Liver (tissue), 8 donors: ENCODE measurements at regions not wholly inside any gene's neighbourhood (a gene's known extent, or its start where the extent isn't known, plus 50 kb on each side); places are given as distances from the start of the nearest gene placed in this dataset.

Source experiments
- DNase-seq: peaks from one replicate; pipeline ENCODE4 v3.0.0-alpha.2; 2017; ENCODE audit warnings: low spot score
- H3K27ac ChIP-seq, 2 donors: one replicate each; pipeline ENCODE4 v1.7.0; 2013; ENCODE audit warnings: inconsistent platforms in 2 of 2, low read length in 2 of 2, control low read depth in 1 of 2, low read depth in 1 of 2, mild to moderate bottlenecking in 1 of 2
- H3K27me3 ChIP-seq, 4 donors: one replicate each; pipeline versions ENCODE4 v1.6.1 to v1.7.0; 2013; ENCODE audit warnings: low read length in 3 of 4, inconsistent platforms in 1 of 4, mild to moderate bottlenecking in 1 of 4, moderate library complexity in 1 of 4; ENCODE audit not compliant: control insufficient read depth in 4 of 4, insufficient read depth in 4 of 4
- H3K36me3 ChIP-seq, 4 donors: one replicate each; pipeline versions ENCODE4 v1.6.1 to v1.7.0; 2013; ENCODE audit warnings: low read length in 3 of 4, mild to moderate bottlenecking in 3 of 4, low read depth in 1 of 4, moderate library complexity in 1 of 4; ENCODE audit not compliant: control insufficient read depth in 4 of 4, insufficient read depth in 3 of 4
- H3K4me1 ChIP-seq, 4 donors: one replicate each; pipeline versions ENCODE4 v1.6.1 to v1.7.0; 2013; ENCODE audit warnings: low read length in 3 of 4, mild to moderate bottlenecking in 3 of 4, moderate library complexity in 1 of 4; ENCODE audit not compliant: control insufficient read depth in 4 of 4, insufficient read depth in 4 of 4
- H3K4me3 ChIP-seq, 3 donors: one replicate each; pipeline versions ENCODE4 v1.6.1 to v1.7.0; 2013; ENCODE audit warnings: low read length in 3 of 3, control low read depth in 1 of 3, low read depth in 1 of 3, mild to moderate bottlenecking in 1 of 3
- H3K9ac ChIP-seq, 2 donors: one replicate each; pipeline ENCODE4 v1.7.0; 2013; ENCODE audit warnings: low read length in 2 of 2, mild to moderate bottlenecking in 2 of 2, moderate library complexity in 2 of 2, control low read depth in 1 of 2, low read depth in 1 of 2
- H3K9me3 ChIP-seq, 4 donors: one replicate each; pipeline versions ENCODE4 v1.6.1 to v1.7.0; 2013; ENCODE audit warnings: low read length in 3 of 4; ENCODE audit not compliant: control insufficient read depth in 4 of 4
- ATF3 ChIP-seq: IDR thresholded peaks from 2 replicates; pipeline ENCODE4 v1.6.1; 2016; ENCODE audit warnings: antibody characterized with exemption
- EGR1 ChIP-seq, 2 donors: IDR thresholded peaks; 2 replicates each; pipeline ENCODE4 v1.6.1; 2016 to 2018; ENCODE audit warnings: antibody characterized with exemption in 2 of 2, low read depth in 2 of 2
- FOXA1 ChIP-seq: IDR thresholded peaks from 2 replicates; pipeline ENCODE4 v1.6.1; 2016; ENCODE audit warnings: antibody characterized with exemption
- FOXA2 ChIP-seq: IDR thresholded peaks from 2 replicates; pipeline ENCODE4 v1.6.1; 2016; ENCODE audit warnings: antibody characterized with exemption
- GABPA ChIP-seq, 2 donors: IDR thresholded peaks in 1 of 2; conservative IDR thresholded peaks in 1 of 2; 2 replicates each; pipeline ENCODE4 v1.6.1; 2016; ENCODE audit warnings: antibody characterized with exemption in 2 of 2, mild to moderate bottlenecking in 1 of 2, moderate library complexity in 1 of 2
- HNF4A ChIP-seq, 2 donors: conservative IDR thresholded peaks; 2 replicates each; pipeline ENCODE4 v1.6.1; 2016; ENCODE audit warnings: antibody characterized with exemption in 2 of 2, mild to moderate bottlenecking in 2 of 2
- JUND ChIP-seq, 2 donors: IDR thresholded peaks; 2 replicates each; pipeline ENCODE4 v1.6.1; 2016; ENCODE audit warnings: antibody characterized with exemption in 2 of 2
- MAX ChIP-seq: IDR thresholded peaks from 2 replicates; pipeline ENCODE4 v1.6.1; 2016; ENCODE audit warnings: antibody characterized with exemption
- NR2F2 ChIP-seq: IDR thresholded peaks from 2 replicates; pipeline ENCODE4 v1.6.1; 2016; ENCODE audit warnings: antibody characterized with exemption
- RAD21 ChIP-seq, 2 donors: IDR thresholded peaks; 2 replicates each; pipeline ENCODE4 v1.6.1; 2016; ENCODE audit warnings: antibody characterized with exemption in 2 of 2, mild to moderate bottlenecking in 2 of 2
- RXRA ChIP-seq, 2 donors: IDR thresholded peaks; 2 replicates each; pipeline ENCODE4 v1.6.1; 2017 to 2018; ENCODE audit warnings: antibody characterized with exemption in 2 of 2, mild to moderate bottlenecking in 1 of 2
- SP1 ChIP-seq: IDR thresholded peaks from 2 replicates; pipeline ENCODE4 v1.6.1; 2018; ENCODE audit warnings: antibody characterized with exemption, mild to moderate bottlenecking
- YY1 ChIP-seq: IDR thresholded peaks from 2 replicates; pipeline ENCODE4 v1.6.1; 2016; ENCODE audit warnings: antibody characterized with exemption, mild to moderate bottlenecking
- WGBS: extraction: QIAGEN DNeasy Blood & Tissue Kit; methylation state at CpG from one replicate; pipeline ENCODE4 v1.1.7; 2013; 5-methylcytosine and 5-hydroxymethylcytosine counted together
- TF ChIP-seq, protein P1 (sequence below): IDR thresholded peaks from 2 replicates; pipeline ENCODE4 v1.6.1; 2016; ENCODE audit warnings: antibody characterized with exemption
- TF ChIP-seq, protein P2 (sequence below): fragments of 150-350 bp; IDR thresholded peaks from 2 replicates; pipeline ENCODE4 v1.5.1; 2017; ENCODE audit warnings: improper control_type of control experiment, low read depth, low read length; ENCODE audit not compliant: missing input control
- donor health status: healthy.
- donor health status: healthy.
- donor health status: healthy.
- donor health status: healthy.
- donor health status: healthy.

DNA sequence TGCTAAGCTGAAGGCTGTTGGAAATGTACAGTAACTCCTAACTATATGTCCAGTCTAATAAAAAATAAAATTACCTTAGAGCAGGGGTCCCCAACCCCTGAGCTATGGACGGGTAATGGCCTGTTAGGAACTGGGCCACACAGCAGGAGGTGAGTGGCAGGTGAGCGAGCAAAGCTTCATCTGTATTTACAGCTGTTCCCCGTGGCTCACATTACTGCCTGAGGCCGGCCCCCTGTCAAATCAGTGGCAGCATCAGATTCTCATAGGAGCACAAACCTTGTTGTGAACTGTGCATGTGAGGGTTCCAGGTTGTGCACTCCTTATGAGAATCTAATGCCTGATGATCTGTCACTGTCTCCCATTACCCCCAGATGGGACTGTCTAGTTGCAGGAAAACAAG, 73.1 kb upstream of the CXCR4 start:
- Histone ChIP-seq H3K4me1 (no peaks in the 10 kb centered on the region), H3K27ac (no peak overlapping the region), H3K9ac (no peak overlapping the region), H3K9me3 (no peaks in the 10 kb centered on the region), H3K4me3 (no peak overlapping the region), H3K36me3 (no peaks in the 10 kb centered on the region), H3K27me3 (no peaks in the 10 kb centered on the region)
- no peak for TF ChIP-seq HNF4A (conservative IDR thresholded peaks at IDR 0.05)
- TF ChIP-seq, protein P1, sequence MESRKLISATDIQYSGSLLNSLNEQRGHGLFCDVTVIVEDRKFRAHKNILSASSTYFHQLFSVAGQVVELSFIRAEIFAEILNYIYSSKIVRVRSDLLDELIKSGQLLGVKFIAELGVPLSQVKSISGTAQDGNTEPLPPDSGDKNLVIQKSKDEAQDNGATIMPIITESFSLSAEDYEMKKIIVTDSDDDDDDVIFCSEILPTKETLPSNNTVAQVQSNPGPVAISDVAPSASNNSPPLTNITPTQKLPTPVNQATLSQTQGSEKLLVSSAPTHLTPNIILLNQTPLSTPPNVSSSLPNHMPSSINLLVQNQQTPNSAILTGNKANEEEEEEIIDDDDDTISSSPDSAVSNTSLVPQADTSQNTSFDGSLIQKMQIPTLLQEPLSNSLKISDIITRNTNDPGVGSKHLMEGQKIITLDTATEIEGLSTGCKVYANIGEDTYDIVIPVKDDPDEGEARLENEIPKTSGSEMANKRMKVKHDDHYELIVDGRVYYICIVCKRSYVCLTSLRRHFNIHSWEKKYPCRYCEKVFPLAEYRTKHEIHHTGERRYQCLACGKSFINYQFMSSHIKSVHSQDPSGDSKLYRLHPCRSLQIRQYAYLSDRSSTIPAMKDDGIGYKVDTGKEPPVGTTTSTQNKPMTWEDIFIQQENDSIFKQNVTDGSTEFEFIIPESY = no peak
- TF ChIP-seq FOXA1 = no peak
- 77% methylated on average over 4 of the region's 4 CpGs for WGBS
- DNase-seq = no peak

- Histone ChIP-seq H3K9ac (no peak overlapping the region), H3K4me1 (no peaks in the 10 kb centered on the region), H3K4me3 (no peak overlapping the region), H3K36me3 (no peaks in the 10 kb centered on the region), H3K27me3 (no peaks in the 10 kb centered on the region), H3K9me3 (no peaks in the 10 kb centered on the region), H3K27ac (no peak overlapping the region)
- TF ChIP-seq FOXA2 (no peak), NR2F2 (no peak), EGR1 (IDR thresholded peaks at IDR 0.05; ENCODE audit: low read depth in 2 of 2) (no peak), JUND (IDR thresholded peaks at IDR 0.05) (no peak), MAX (no peak), RXRA (IDR thresholded peaks at IDR 0.05) (no peak), RAD21 (IDR thresholded peaks at IDR 0.05) (no peak), SP1 (no peak), HNF4A (conservative IDR thresholded peaks at IDR 0.05) (no peak), ATF3 (no peak), GABPA (IDR thresholded peaks at IDR 0.05 in 1 of 2, conservative IDR thresholded peaks at IDR 0.05 in 1 of 2) (no peak), YY1 (no peak)
- TF ChIP-seq, protein P2, sequence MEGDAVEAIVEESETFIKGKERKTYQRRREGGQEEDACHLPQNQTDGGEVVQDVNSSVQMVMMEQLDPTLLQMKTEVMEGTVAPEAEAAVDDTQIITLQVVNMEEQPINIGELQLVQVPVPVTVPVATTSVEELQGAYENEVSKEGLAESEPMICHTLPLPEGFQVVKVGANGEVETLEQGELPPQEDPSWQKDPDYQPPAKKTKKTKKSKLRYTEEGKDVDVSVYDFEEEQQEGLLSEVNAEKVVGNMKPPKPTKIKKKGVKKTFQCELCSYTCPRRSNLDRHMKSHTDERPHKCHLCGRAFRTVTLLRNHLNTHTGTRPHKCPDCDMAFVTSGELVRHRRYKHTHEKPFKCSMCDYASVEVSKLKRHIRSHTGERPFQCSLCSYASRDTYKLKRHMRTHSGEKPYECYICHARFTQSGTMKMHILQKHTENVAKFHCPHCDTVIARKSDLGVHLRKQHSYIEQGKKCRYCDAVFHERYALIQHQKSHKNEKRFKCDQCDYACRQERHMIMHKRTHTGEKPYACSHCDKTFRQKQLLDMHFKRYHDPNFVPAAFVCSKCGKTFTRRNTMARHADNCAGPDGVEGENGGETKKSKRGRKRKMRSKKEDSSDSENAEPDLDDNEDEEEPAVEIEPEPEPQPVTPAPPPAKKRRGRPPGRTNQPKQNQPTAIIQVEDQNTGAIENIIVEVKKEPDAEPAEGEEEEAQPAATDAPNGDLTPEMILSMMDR = no peak
- 51% methylated on average over 5 of the region's 5 CpGs for WGBS
- no peak for DNase-seq
Observed at GRCh38 chr2:136189221-136189782, 71.4 kb upstream of the CXCR4 start.

- Histone ChIP-seq H3K27ac (no peak overlapping the region), H3K9ac (no peak overlapping the region), H3K27me3 (no peaks in the 10 kb centered on the region), H3K9me3 (no peaks in the 10 kb centered on the region), H3K36me3 (no peaks in the 10 kb centered on the region), H3K4me1 (no peaks in the 10 kb centered on the region), H3K4me3 (no peak overlapping the region)
- DNase-seq = no peak
- WGBS = 89% methylated on average over 3 of the region's 3 CpGs
- TF ChIP-seq ATF3 (no peak), RXRA (IDR thresholded peaks at IDR 0.05) (no peak), YY1 (no peak), RAD21 (IDR thresholded peaks at IDR 0.05) (no peak), NR2F2 (no peak)
- TF ChIP-seq, protein P2 = no peak
- TF ChIP-seq, protein P1 = no peak
Observed at GRCh38 chr2:136188086-136188485, 70.1 kb upstream of the CXCR4 start.
